ENCODE measurements at regions not wholly inside any gene's neighbourhood (a gene's known extent, or its start where the extent isn't known, plus 50 kb on each side); places are given as distances from the start of the nearest gene placed in this dataset.

DNA sequence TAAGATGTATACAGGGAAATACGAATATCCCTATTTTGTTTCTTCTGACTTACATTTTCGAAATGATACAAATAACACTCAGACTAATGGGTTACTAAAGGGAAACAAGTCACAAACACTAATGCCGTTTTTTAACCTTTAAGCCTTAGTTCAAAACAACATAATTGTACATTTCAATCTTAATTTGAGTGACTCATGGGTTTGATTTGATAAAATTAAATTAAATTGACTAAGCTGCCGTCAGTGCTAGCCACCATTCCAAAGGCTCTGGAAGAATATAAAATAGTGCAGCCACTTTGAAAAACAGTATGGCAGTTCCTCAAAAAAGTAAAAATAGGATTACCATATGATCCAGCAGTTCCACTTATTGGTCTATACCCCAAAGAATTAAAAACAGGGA, 133.8 kb upstream of the NT5C1B start:
- intact Hi-C loops (cut with DNase I): no loop called here
- no peak for TF ChIP-seq POLR2A (IDR thresholded peaks at IDR 0.05)
- no peaks in the 10 kb centered on the region for H3K27me3 ChIP-seq
- H3K36me3 ChIP-seq: no peaks in the 10 kb centered on the region
- WGBS, 2 donors: 86 to 92% methylated on average over 4 of the region's 4 CpGs
- H3K4me3 ChIP-seq: no peak overlapping the region
- no peak overlapping the region for H3K27ac ChIP-seq
- DNase-seq: no peak
- no peaks in the 10 kb centered on the region for H3K4me1 ChIP-seq
- no peaks in the 10 kb centered on the region for H3K9me3 ChIP-seq

DNA sequence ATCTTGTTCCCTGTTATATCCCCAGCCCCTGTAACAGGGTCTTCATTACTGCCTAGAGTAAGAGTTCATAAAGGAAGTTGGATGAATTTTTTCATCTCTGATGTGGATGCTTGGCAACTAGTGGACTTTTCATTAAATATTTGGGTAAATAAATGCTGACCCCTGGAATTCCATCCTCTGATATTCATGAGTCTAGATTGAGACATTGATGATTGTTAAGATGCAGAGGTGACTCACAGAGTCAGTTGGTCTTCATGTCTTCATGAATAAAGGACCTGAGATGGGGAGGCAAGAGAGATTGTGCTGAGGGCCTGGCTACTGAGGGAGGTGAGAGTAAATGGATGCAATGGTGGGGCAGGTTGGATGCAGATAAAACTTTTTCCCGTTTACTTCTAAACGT, 132.7 kb upstream of the NT5C1B start:
- Histone ChIP-seq H3K27ac (no peak overlapping the region), H3K27me3 (no peaks in the 10 kb centered on the region)
- intact Hi-C loops (cut with DNase I): no loop called here

DNA sequence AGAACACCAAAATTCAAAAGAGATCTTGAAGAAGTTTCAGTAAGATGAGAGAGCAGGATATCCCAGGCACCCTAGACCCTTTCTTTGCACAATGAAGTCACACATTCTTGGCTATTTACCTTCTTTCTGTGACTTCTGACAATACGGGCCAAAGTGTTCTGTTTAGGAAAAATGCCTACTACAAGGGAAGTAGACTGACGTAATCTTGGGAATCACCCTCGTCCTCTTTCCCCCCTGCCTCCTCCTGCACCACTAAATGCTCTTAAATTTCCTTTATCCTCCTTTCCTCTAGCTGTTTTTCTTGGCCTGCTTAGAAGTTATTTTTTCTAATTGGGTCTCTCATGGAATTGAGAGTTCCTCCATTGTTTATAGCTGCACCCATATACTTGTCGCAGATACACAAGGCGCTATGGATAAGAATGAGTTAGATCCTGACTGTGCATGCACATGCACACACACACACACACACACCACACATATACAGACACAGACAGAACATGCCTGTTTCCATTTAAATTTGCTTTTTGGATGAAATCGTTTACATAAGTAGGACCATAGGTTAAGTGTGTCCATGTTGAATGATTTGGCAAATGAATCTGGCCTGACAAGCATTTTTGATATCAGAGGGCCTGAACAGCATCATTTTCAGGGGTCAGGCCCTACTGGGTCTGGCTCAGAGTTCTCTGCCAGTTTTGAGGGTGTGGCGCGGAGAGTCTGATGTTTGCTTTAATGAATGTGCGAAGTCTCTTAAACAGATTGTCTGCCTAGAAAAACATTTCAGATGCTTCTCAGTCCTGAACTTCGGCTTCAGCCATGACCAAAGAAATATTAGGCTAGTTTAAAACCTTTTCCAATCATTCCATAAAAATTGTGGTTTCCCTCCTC, 131.9 kb upstream of the NT5C1B start:
- intact Hi-C loops (cut with DNase I): no loop called here
- Histone ChIP-seq H3K9me3 (no peaks in the 10 kb centered on the region), H3K27ac (no peak overlapping the region), H3K4me3 (no peak overlapping the region), H3K4me1 (no peaks in the 10 kb centered on the region), H3K27me3 (no peaks in the 10 kb centered on the region), H3K36me3 (no peaks in the 10 kb centered on the region)
- 71 to 77% methylated on average over 10 of the region's 10 CpGs for WGBS, 2 donors
- DNase-seq: no peak
- TF ChIP-seq POLR2A (IDR thresholded peaks at IDR 0.05): no peak
- TF ChIP-seq, protein P1, sequence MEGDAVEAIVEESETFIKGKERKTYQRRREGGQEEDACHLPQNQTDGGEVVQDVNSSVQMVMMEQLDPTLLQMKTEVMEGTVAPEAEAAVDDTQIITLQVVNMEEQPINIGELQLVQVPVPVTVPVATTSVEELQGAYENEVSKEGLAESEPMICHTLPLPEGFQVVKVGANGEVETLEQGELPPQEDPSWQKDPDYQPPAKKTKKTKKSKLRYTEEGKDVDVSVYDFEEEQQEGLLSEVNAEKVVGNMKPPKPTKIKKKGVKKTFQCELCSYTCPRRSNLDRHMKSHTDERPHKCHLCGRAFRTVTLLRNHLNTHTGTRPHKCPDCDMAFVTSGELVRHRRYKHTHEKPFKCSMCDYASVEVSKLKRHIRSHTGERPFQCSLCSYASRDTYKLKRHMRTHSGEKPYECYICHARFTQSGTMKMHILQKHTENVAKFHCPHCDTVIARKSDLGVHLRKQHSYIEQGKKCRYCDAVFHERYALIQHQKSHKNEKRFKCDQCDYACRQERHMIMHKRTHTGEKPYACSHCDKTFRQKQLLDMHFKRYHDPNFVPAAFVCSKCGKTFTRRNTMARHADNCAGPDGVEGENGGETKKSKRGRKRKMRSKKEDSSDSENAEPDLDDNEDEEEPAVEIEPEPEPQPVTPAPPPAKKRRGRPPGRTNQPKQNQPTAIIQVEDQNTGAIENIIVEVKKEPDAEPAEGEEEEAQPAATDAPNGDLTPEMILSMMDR (IDR thresholded peaks at IDR 0.05): no peak

More for the DNA sequence above, 132.7 kb upstream of the NT5C1B start:
- no peak for DNase-seq
- no peaks in the 10 kb centered on the region for H3K36me3 ChIP-seq
- H3K9me3 ChIP-seq: no peaks in the 10 kb centered on the region
- TF ChIP-seq, protein P1 (IDR thresholded peaks at IDR 0.05): no peak
- no peak for TF ChIP-seq POLR2A (IDR thresholded peaks at IDR 0.05)
- no peak overlapping the region for H3K4me3 ChIP-seq
- 83 to 84% methylated on average over 2 of the region's 2 CpGs for WGBS, 2 donors
- H3K4me1 ChIP-seq: no peaks in the 10 kb centered on the region

DNA sequence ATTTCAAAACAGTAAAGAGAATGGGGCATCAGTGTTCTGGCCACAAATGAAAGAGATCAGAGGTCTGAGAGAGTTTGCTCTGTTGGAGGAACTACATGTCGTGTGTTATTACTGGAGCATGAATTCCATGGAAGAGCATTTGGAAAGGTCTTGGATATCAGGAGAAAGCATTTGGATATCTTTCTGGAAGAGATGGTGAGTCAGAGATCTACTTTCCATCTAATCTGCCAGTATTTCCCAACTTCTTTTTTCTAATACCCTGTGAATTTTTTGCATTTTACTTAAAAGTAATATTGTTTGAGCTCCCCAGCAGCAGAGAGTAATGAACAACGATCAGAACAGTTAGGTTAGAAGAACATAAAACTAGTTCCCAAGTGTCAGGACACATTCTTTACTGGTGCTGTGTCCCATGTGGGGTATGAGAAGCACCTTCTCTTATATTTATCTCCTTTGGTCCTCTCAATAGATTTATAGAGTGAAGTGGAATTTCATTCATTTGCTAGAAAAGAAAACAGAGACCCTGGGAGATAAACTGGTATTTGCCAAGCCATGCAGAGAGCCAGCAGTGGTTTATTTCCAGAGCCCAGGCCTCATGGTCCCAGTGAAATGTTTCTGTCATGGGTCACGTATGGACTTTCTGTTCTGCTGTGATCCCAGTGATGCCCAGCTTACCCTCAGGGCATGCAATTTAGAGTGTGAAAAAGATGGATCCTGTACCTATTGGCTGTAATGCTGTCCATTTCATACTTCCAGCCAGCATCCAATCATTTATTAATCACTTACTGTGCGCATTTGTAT, 130.8 kb upstream of the NT5C1B start:
- intact Hi-C loops (cut with DNase I): no loop called here
- H3K27ac ChIP-seq: peak overlapping the region in 1 of 4 donors; percentile 42
- H3K4me1 ChIP-seq: no peaks in the 10 kb centered on the region
- no peak overlapping the region for H3K4me3 ChIP-seq
- no peaks in the 10 kb centered on the region for H3K9me3 ChIP-seq
- 84 to 87% methylated on average over 4 of the region's 4 CpGs for WGBS, 2 donors
- no peaks in the 10 kb centered on the region for H3K27me3 ChIP-seq
- no peak for DNase-seq
- TF ChIP-seq POLR2A (IDR thresholded peaks at IDR 0.05): no peak
- TF ChIP-seq, protein P1 (IDR thresholded peaks at IDR 0.05): no peak
- no peaks in the 10 kb centered on the region for H3K36me3 ChIP-seq

DNA sequence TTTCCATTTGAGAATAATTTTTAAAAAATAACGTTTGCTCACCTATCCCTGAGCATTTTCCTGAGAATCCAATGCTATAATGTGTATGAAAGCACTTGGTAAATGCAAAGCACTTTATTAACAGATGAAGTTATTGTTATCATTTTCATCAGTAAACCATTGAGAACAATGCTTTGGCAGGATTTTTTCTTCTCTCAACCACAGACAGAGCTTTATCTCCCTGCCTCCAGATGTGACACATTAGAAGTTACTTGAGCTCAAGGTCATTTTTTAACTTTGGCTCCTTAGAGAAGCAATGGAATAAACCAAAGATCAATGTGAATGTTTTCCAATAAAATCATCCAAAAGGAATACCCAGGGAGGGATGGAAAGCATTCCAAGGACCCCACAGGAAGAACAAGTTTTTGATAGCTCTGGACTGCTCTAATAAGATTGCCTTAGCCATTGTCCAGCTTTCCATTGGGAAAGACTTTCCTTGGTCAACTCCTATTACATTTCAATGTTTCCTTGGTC, 118.9 kb upstream of the NT5C1B start:
- TF ChIP-seq, protein P1 (IDR thresholded peaks at IDR 0.05): no peak
- TF ChIP-seq POLR2A (IDR thresholded peaks at IDR 0.05): no peak
- no peak for DNase-seq
- 0 to 32% methylated on average over 1 of the region's 1 CpG for WGBS, 2 donors
- Histone ChIP-seq H3K27me3 (no peaks in the 10 kb centered on the region), H3K9me3 (no peaks in the 10 kb centered on the region), H3K4me3 (no peak overlapping the region), H3K27ac (no peak overlapping the region), H3K36me3 (no peaks in the 10 kb centered on the region), H3K4me1 (peaks cover 0 to 4% (median 0%) of the 10 kb centered on the region in 3 donors)
- intact Hi-C loops (cut with DNase I): no loop called here

Data from esophagus squamous epithelium (tissue), 5 donors.